ENCODE measurements at regions not wholly inside any gene's neighbourhood (a gene's known extent, or its start where the extent isn't known, plus 50 kb on each side); places are given as distances from the start of the nearest gene placed in this dataset.

- Histone ChIP-seq H3K79me2 (ENCODE audit: insufficient read depth, low read length) (no peaks in the 10 kb centered on the region), H2BK15ac (ENCODE audit: low read depth, low read length) (no peak overlapping the region), H2AFZ (ENCODE audit: low read length) (no peak overlapping the region), H3K23me2 (ENCODE audit: insufficient read length, low read depth, low read length, poor library complexity, severe bottlenecking) (no peaks in the 10 kb centered on the region), H2BK20ac (ENCODE audit: low read depth, low read length, poor library complexity, severe bottlenecking) (no peak overlapping the region), H3K9ac (ENCODE audit: extremely low read depth, insufficient read length, low read length) (no peak overlapping the region), H3K23ac (ENCODE audit: insufficient read length, low read depth, low read length) (no peak overlapping the region), H3T11ph (ENCODE audit: low read length) (no peak overlapping the region), H3K79me1 (ENCODE audit: insufficient read depth, low read depth, low read length, poor library complexity, severe bottlenecking) (no peaks in the 10 kb centered on the region), H3K14ac (ENCODE audit: insufficient read depth, low read length) (no peak overlapping the region), H2BK120ac (ENCODE audit: low read depth, low read length, poor library complexity, severe bottlenecking) (no peak overlapping the region), H3K4me2 (ENCODE audit: insufficient read depth, insufficient read length, low read length) (no peak overlapping the region), H4K20me1 (ENCODE audit: control insufficient read depth, insufficient read depth, insufficient read length) (no peaks in the 10 kb centered on the region), H3K4ac (ENCODE audit: low read depth, low read length) (no peak overlapping the region), H4K8ac (replicated peaks; ENCODE audit: insufficient read length, low read depth, low read length) (no peak overlapping the region), H2AK5ac (ENCODE audit: insufficient read length, low read length) (no peak overlapping the region), H2BK12ac (ENCODE audit: insufficient read length, low read depth, low read length) (no peak overlapping the region), H3K18ac (ENCODE audit: insufficient read length, low read depth, low read length) (no peak overlapping the region), H4K91ac (ENCODE audit: insufficient read length, low read depth, low read length) (no peak overlapping the region), H3K27ac (ENCODE audit: insufficient read length, low read depth, low read length) (no peak overlapping the region), H3K9me3 (ENCODE audit: control insufficient read depth, low read depth, low read length) (no peaks in the 10 kb centered on the region), H3K56ac (ENCODE audit: insufficient read length, low read depth, low read length) (no peak overlapping the region), H4K5ac (ENCODE audit: insufficient read length, low read depth, low read length) (no peak overlapping the region), H2BK5ac (ENCODE audit: insufficient read length, low read length) (no peak overlapping the region), H3K27me3 (ENCODE audit: insufficient read depth, low read length) (no peaks in the 10 kb centered on the region), H3K4me1 (ENCODE audit: insufficient read depth, low read length) (no peaks in the 10 kb centered on the region)
- TF ChIP-seq, protein P1, sequence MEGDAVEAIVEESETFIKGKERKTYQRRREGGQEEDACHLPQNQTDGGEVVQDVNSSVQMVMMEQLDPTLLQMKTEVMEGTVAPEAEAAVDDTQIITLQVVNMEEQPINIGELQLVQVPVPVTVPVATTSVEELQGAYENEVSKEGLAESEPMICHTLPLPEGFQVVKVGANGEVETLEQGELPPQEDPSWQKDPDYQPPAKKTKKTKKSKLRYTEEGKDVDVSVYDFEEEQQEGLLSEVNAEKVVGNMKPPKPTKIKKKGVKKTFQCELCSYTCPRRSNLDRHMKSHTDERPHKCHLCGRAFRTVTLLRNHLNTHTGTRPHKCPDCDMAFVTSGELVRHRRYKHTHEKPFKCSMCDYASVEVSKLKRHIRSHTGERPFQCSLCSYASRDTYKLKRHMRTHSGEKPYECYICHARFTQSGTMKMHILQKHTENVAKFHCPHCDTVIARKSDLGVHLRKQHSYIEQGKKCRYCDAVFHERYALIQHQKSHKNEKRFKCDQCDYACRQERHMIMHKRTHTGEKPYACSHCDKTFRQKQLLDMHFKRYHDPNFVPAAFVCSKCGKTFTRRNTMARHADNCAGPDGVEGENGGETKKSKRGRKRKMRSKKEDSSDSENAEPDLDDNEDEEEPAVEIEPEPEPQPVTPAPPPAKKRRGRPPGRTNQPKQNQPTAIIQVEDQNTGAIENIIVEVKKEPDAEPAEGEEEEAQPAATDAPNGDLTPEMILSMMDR (conservative IDR thresholded peaks at IDR 0.05) = peak; percentile 76
- WGBS (ENCODE audit: extremely low coverage, insufficient read length, low lambda C conversion rate) = no CpG with 5 or more reads among the region's 1 CpG
- Mint-ChIP-seq H3K27me3 (ENCODE audit: low read depth) (no peaks in the 10 kb centered on the region), H3K27ac (no peak overlapping the region), H3K4me1 (peaks cover 8% of the 10 kb centered on the region in 2 experiments; a peak in 3 of 4 replicates), H3K36me3 (ENCODE audit: insufficient read depth in 1 of 3, low read depth in 3 of 3) (no peaks in the 10 kb centered on the region), H3K4me3 (no peak overlapping the region), H3K9me3 (no peaks in the 10 kb centered on the region)
- no peak for DNase-seq
Observed at GRCh38 chr5:130720355-130720754, 444.7 kb downstream of the HINT1 start.
